Ishikawa (cell line): ENCODE measurements at regions not wholly inside any gene's neighbourhood (a gene's known extent, or its start where the extent isn't known, plus 50 kb on each side); places are given as distances from the start of the nearest gene placed in this dataset.

Experiments
- CEBPB ChIP-seq: IDR thresholded peaks from 2 replicates; pipeline ENCODE4 v1.6.1; 2012
- CREB1 ChIP-seq: IDR thresholded peaks from 2 replicates; pipeline ENCODE4 v1.6.1; 2012; ENCODE audit warnings: low read depth
- EP300 ChIP-seq: IDR thresholded peaks from 2 replicates; pipeline ENCODE4 v1.6.1; 2012; ENCODE audit warnings: borderline replicate concordance
- FOXM1 ChIP-seq: IDR thresholded peaks from 2 replicates; pipeline ENCODE4 v1.6.1; 2012; ENCODE audit warnings: low read depth, borderline replicate concordance
- RAD21 ChIP-seq: IDR thresholded peaks from 2 replicates; pipeline ENCODE4 v1.6.1; 2012; ENCODE audit warnings: low read depth
- TAF1 ChIP-seq: IDR thresholded peaks from 2 replicates; pipeline ENCODE4 v1.6.1; 2012; ENCODE audit warnings: low read depth, mild to moderate bottlenecking
- TCF12 ChIP-seq: IDR thresholded peaks from 2 replicates; pipeline ENCODE4 v1.6.1; 2012; ENCODE audit warnings: low read depth
- YY1 ChIP-seq: IDR thresholded peaks from 2 replicates; pipeline ENCODE4 v1.6.1; 2012; ENCODE audit warnings: low read depth
- ZBTB7A ChIP-seq: IDR thresholded peaks from 2 replicates; pipeline ENCODE4 v1.6.1; 2012; ENCODE audit warnings: low read depth
- TF ChIP-seq, protein P1 (sequence below): IDR thresholded peaks from 2 replicates; pipeline ENCODE4 v1.6.1; 2012
- TF ChIP-seq, protein P2 (sequence below): IDR thresholded peaks from 2 replicates; pipeline ENCODE4 v1.6.1; 2012; ENCODE audit warnings: low read depth, mild to moderate bottlenecking
- TF ChIP-seq, protein P3 (sequence below): IDR thresholded peaks from 2 replicates; pipeline ENCODE4 v1.6.1; 2012

DNA sequence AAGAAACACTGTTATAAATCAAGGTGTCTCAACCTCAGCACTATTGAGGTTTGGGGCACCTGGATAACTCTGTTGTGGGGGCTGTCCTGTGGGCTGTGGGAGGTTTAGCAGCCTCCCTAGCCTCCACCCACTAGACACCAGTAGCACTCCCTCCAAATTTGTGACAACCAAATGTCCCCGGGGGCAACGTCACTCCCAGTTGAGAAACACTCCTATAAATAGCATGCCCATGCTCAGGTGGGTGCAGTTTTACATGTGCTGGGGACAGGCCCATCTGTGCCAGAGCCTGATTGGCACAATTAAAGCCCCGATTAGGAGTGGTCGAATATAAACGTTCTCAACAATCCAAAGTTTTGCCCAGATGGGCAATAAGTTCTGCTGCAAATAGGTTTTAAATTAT, 78.9 kb downstream of the FAM50B start:
- TF ChIP-seq, protein P1, sequence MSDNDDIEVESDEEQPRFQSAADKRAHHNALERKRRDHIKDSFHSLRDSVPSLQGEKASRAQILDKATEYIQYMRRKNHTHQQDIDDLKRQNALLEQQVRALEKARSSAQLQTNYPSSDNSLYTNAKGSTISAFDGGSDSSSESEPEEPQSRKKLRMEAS: no peak
- TF ChIP-seq, protein P2, sequence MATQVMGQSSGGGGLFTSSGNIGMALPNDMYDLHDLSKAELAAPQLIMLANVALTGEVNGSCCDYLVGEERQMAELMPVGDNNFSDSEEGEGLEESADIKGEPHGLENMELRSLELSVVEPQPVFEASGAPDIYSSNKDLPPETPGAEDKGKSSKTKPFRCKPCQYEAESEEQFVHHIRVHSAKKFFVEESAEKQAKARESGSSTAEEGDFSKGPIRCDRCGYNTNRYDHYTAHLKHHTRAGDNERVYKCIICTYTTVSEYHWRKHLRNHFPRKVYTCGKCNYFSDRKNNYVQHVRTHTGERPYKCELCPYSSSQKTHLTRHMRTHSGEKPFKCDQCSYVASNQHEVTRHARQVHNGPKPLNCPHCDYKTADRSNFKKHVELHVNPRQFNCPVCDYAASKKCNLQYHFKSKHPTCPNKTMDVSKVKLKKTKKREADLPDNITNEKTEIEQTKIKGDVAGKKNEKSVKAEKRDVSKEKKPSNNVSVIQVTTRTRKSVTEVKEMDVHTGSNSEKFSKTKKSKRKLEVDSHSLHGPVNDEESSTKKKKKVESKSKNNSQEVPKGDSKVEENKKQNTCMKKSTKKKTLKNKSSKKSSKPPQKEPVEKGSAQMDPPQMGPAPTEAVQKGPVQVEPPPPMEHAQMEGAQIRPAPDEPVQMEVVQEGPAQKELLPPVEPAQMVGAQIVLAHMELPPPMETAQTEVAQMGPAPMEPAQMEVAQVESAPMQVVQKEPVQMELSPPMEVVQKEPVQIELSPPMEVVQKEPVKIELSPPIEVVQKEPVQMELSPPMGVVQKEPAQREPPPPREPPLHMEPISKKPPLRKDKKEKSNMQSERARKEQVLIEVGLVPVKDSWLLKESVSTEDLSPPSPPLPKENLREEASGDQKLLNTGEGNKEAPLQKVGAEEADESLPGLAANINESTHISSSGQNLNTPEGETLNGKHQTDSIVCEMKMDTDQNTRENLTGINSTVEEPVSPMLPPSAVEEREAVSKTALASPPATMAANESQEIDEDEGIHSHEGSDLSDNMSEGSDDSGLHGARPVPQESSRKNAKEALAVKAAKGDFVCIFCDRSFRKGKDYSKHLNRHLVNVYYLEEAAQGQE: no peak
- TF ChIP-seq EP300: no peak
- TF ChIP-seq RAD21: no peak
- no peak for TF ChIP-seq TAF1
- no peak for TF ChIP-seq CREB1
- TF ChIP-seq CEBPB: no peak
- no peak for TF ChIP-seq YY1
- TF ChIP-seq FOXM1: no peak
- TF ChIP-seq TCF12: no peak
- TF ChIP-seq ZBTB7A: no peak
- TF ChIP-seq, protein P3, sequence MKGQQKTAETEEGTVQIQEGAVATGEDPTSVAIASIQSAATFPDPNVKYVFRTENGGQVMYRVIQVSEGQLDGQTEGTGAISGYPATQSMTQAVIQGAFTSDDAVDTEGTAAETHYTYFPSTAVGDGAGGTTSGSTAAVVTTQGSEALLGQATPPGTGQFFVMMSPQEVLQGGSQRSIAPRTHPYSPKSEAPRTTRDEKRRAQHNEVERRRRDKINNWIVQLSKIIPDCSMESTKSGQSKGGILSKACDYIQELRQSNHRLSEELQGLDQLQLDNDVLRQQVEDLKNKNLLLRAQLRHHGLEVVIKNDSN: no peak
